Mesenchymal stem cell (in vitro differentiated cells and primary cell): ENCODE measurements at regions not wholly inside any gene's neighbourhood (a gene's known extent, or its start where the extent isn't known, plus 50 kb on each side); places are given as distances from the start of the nearest gene placed in this dataset.

Experiments
- DNase-seq: peaks from one replicate; pipeline ENCODE4 v3.0.0-alpha.2; 2013
- H2AFZ ChIP-seq: one replicate; pipeline ENCODE4 v1.6.1; 2013; ENCODE audit warnings: low read depth, mild to moderate bottlenecking, control low read depth, inconsistent platforms, low read length, moderate library complexity
- H2AK5ac ChIP-seq: 2 replicates; pipeline ENCODE4 v1.6.1; 2013; ENCODE audit warnings: low read length, moderate library complexity, mild to moderate bottlenecking, inconsistent platforms; ENCODE audit not compliant: severe bottlenecking
- H2BK120ac ChIP-seq: one replicate; pipeline ENCODE4 v1.6.1; 2013; ENCODE audit warnings: low read depth, mild to moderate bottlenecking, inconsistent platforms, low read length, moderate library complexity
- H2BK12ac ChIP-seq, 2 experiments: one replicate each; pipeline ENCODE4 v1.6.1; 2013; ENCODE audit warnings: inconsistent platforms in 2 of 2, low read length in 2 of 2, mild to moderate bottlenecking in 2 of 2, moderate library complexity in 2 of 2, control low read depth in 1 of 2
- H2BK15ac ChIP-seq: one replicate; pipeline ENCODE4 v1.6.1; 2013; ENCODE audit warnings: mild to moderate bottlenecking, low read depth, inconsistent platforms; ENCODE audit not compliant: poor library complexity, severe bottlenecking
- H2BK5ac ChIP-seq: 2 replicates; pipeline ENCODE4 v1.6.1; 2013; ENCODE audit warnings: low read depth, mild to moderate bottlenecking, low read length, control low read depth, inconsistent platforms; ENCODE audit not compliant: poor library complexity, severe bottlenecking
- H3K14ac ChIP-seq, 2 experiments: one replicate each; pipeline ENCODE4 v1.6.1; 2013; ENCODE audit warnings: inconsistent platforms in 2 of 2, low read length in 2 of 2, control low read depth in 1 of 2, mild to moderate bottlenecking in 1 of 2, moderate library complexity in 1 of 2
- H3K18ac ChIP-seq, 2 experiments: one replicate each; pipeline ENCODE4 v1.6.1; 2013; ENCODE audit warnings: inconsistent platforms in 2 of 2, low read length in 2 of 2, control low read depth in 1 of 2, low read depth in 1 of 2, mild to moderate bottlenecking in 1 of 2
- H3K23ac ChIP-seq, 2 experiments: one replicate each; pipeline ENCODE4 v1.6.1; 2013; ENCODE audit warnings: inconsistent platforms in 2 of 2, low read length in 2 of 2, mild to moderate bottlenecking in 2 of 2, moderate library complexity in 2 of 2, control low read depth in 1 of 2
- H3K27ac ChIP-seq: 2 replicates; pipeline ENCODE4 v1.5.1; 2013; ENCODE audit warnings: mild to moderate bottlenecking, moderate library complexity, low read length, control low read depth, inconsistent platforms; ENCODE audit not compliant: poor library complexity, severe bottlenecking
- H3K27me3 ChIP-seq, 2 experiments: 2 replicates each; pipeline versions ENCODE4 v1.6.1 to v1.7.0; 2013; ENCODE audit warnings: low read length in 2 of 2, mild to moderate bottlenecking in 2 of 2, moderate library complexity in 2 of 2, control low read depth in 1 of 2, inconsistent platforms in 1 of 2; ENCODE audit not compliant: control insufficient read depth in 1 of 2, insufficient read depth in 1 of 2
- H3K36me3 ChIP-seq, 2 experiments: 2 replicates each; pipeline versions ENCODE4 v1.6.1 to v1.7.0; 2013; ENCODE audit warnings: low read length in 2 of 2, control low read depth in 1 of 2, inconsistent platforms in 1 of 2, low read depth in 1 of 2, mild to moderate bottlenecking in 1 of 2; ENCODE audit not compliant: insufficient read depth in 2 of 2, control insufficient read depth in 1 of 2
- H3K4ac ChIP-seq, 2 experiments: one replicate each; pipeline ENCODE4 v1.6.1; 2013; ENCODE audit warnings: inconsistent platforms in 2 of 2, low read length in 2 of 2, mild to moderate bottlenecking in 2 of 2, moderate library complexity in 2 of 2, control low read depth in 1 of 2, low read depth in 1 of 2
- H3K4me1 ChIP-seq: 2 replicates; pipeline ENCODE4 v1.6.1; 2013; ENCODE audit warnings: low read depth, low read length, control low read depth; ENCODE audit not compliant: control insufficient read depth, insufficient read depth
- H3K4me2 ChIP-seq: 2 replicates; pipeline ENCODE4 v1.6.1; 2013; ENCODE audit warnings: low read length, mild to moderate bottlenecking, inconsistent platforms; ENCODE audit not compliant: poor library complexity, severe bottlenecking
- H3K4me3 ChIP-seq, 2 experiments: 2 replicates each; pipeline versions ENCODE4 v1.5.1 to v1.7.0; 2013; ENCODE audit warnings: low read length in 2 of 2, mild to moderate bottlenecking in 2 of 2, control low read depth in 1 of 2, low read depth in 1 of 2; ENCODE audit not compliant: insufficient read depth in 1 of 2
- H3K79me1 ChIP-seq: replicated peaks from 2 replicates; pipeline ENCODE4 v1.6.1; 2013; ENCODE audit warnings: mild to moderate bottlenecking, control low read depth, low read length, inconsistent platforms; ENCODE audit not compliant: poor library complexity, severe bottlenecking
- H3K9ac ChIP-seq: 2 replicates; pipeline ENCODE4 v1.7.0; 2013; ENCODE audit warnings: mild to moderate bottlenecking, low read length, moderate library complexity
- H3K9me3 ChIP-seq: 2 replicates; pipeline ENCODE4 v1.7.0; 2013; ENCODE audit warnings: mild to moderate bottlenecking, low read length; ENCODE audit not compliant: control insufficient read depth
- H4K8ac ChIP-seq: one replicate; pipeline ENCODE4 v1.6.1; 2013; ENCODE audit warnings: inconsistent platforms, mild to moderate bottlenecking, low read length, moderate library complexity
- H4K91ac ChIP-seq: one replicate; pipeline ENCODE4 v1.6.1; 2013; ENCODE audit warnings: mild to moderate bottlenecking, low read length, inconsistent platforms
- WGBS: methylation state at CpG from one replicate; pipeline ENCODE4 v1.1.7; 2013; ENCODE audit warnings: mixed read lengths; 5-methylcytosine and 5-hydroxymethylcytosine counted together

- no peak for DNase-seq
- no peak overlapping the region for H4K8ac ChIP-seq
- no peak overlapping the region for H2AFZ ChIP-seq
- H3K4me2 ChIP-seq, result no peak overlapping the region
- H3K36me3 ChIP-seq, result no peaks in the 10 kb centered on the region
- H2BK120ac ChIP-seq, result no peak overlapping the region
- H3K27me3 ChIP-seq, result no peaks in the 10 kb centered on the region
- no peak overlapping the region for H4K91ac ChIP-seq
- peaks cover 11% of the 10 kb centered on the region for H3K9me3 ChIP-seq
- no peak overlapping the region for H3K14ac ChIP-seq
- no peak overlapping the region for H3K18ac ChIP-seq
- H2BK12ac ChIP-seq, result no peak overlapping the region
- H3K4me3 ChIP-seq, result no peak overlapping the region
- no peak overlapping the region for H2BK5ac ChIP-seq
- no peak overlapping the region for H3K23ac ChIP-seq
- no peak overlapping the region for H2AK5ac ChIP-seq
- 17% methylated on average over 1 of the region's 4 CpGs for WGBS
- H3K4me1 ChIP-seq, result no peaks in the 10 kb centered on the region
- H3K4ac ChIP-seq, result no peak overlapping the region
- H3K27ac ChIP-seq, result no peak overlapping the region
- H2BK15ac ChIP-seq, result no peak overlapping the region
- no peaks in the 10 kb centered on the region for H3K79me1 ChIP-seq
- H3K9ac ChIP-seq, result no peak overlapping the region
Observed at GRCh38 chr2:4291430-4291829, 588.1 kb downstream of the DCDC2C start.

- Histone ChIP-seq H3K4me2 (no peak overlapping the region), H2BK5ac (no peak overlapping the region), H3K79me1 (no peaks in the 10 kb centered on the region), H3K36me3 (no peaks in the 10 kb centered on the region), H2BK15ac (no peak overlapping the region), H2BK12ac (no peak overlapping the region), H3K18ac (no peak overlapping the region), H3K27me3 (no peaks in the 10 kb centered on the region), H3K9me3 (peaks cover 25% of the 10 kb centered on the region), H2AFZ (no peak overlapping the region), H2AK5ac (no peak overlapping the region), H3K27ac (no peak overlapping the region), H3K23ac (no peak overlapping the region), H4K91ac (no peak overlapping the region), H4K8ac (no peak overlapping the region), H3K4ac (no peak overlapping the region), H3K9ac (no peak overlapping the region), H2BK120ac (no peak overlapping the region), H3K14ac (no peak overlapping the region), H3K4me1 (no peaks in the 10 kb centered on the region), H3K4me3 (no peak overlapping the region)
- DNase-seq, result no peak
Observed at GRCh38 chr2:4295680-4296079, 592.3 kb downstream of the DCDC2C start.

GRCh38 chr2:4300616-4301015 lies 597.2 kb downstream of the DCDC2C start:
- Histone ChIP-seq H4K91ac (no peak overlapping the region), H2BK120ac (no peak overlapping the region), H3K36me3 (no peaks in the 10 kb centered on the region), H3K4me1 (no peaks in the 10 kb centered on the region), H3K23ac (no peak overlapping the region), H2BK5ac (no peak overlapping the region), H3K4me2 (no peak overlapping the region), H3K4me3 (no peak overlapping the region), H3K4ac (no peak overlapping the region), H3K9ac (no peak overlapping the region), H2BK15ac (no peak overlapping the region), H2AFZ (no peak overlapping the region), H3K9me3 (peaks cover 42% of the 10 kb centered on the region), H3K27ac (no peak overlapping the region), H4K8ac (no peak overlapping the region), H2AK5ac (no peak overlapping the region), H3K18ac (no peak overlapping the region), H3K79me1 (no peaks in the 10 kb centered on the region), H2BK12ac (no peak overlapping the region), H3K14ac (no peak overlapping the region), H3K27me3 (no peaks in the 10 kb centered on the region)
- WGBS, result 74% methylated on average over 3 of the region's 3 CpGs
- no peak for DNase-seq

- Histone ChIP-seq H2BK5ac (no peak overlapping the region), H3K27me3 (no peaks in the 10 kb centered on the region), H3K14ac (no peak overlapping the region), H3K4me3 (no peak overlapping the region), H3K9ac (no peak overlapping the region), H3K36me3 (no peaks in the 10 kb centered on the region), H3K18ac (no peak overlapping the region), H4K91ac (no peak overlapping the region), H4K8ac (no peak overlapping the region), H2BK120ac (no peak overlapping the region), H3K27ac (no peak overlapping the region), H2BK12ac (no peak overlapping the region), H2AFZ (no peak overlapping the region), H3K4ac (no peak overlapping the region), H3K4me1 (no peaks in the 10 kb centered on the region), H2BK15ac (no peak overlapping the region), H3K9me3 (peaks cover 42% of the 10 kb centered on the region), H3K23ac (no peak overlapping the region), H3K79me1 (no peaks in the 10 kb centered on the region), H2AK5ac (no peak overlapping the region), H3K4me2 (no peak overlapping the region)
- DNase-seq, result no peak
- WGBS, result 76% methylated on average over 3 of the region's 3 CpGs
Observed at GRCh38 chr2:4324531-4324930, 621.2 kb downstream of the DCDC2C start.
